ENCODE measurements at regions not wholly inside any gene's neighbourhood (a gene's known extent, or its start where the extent isn't known, plus 50 kb on each side); places are given as distances from the start of the nearest gene placed in this dataset.

DNA sequence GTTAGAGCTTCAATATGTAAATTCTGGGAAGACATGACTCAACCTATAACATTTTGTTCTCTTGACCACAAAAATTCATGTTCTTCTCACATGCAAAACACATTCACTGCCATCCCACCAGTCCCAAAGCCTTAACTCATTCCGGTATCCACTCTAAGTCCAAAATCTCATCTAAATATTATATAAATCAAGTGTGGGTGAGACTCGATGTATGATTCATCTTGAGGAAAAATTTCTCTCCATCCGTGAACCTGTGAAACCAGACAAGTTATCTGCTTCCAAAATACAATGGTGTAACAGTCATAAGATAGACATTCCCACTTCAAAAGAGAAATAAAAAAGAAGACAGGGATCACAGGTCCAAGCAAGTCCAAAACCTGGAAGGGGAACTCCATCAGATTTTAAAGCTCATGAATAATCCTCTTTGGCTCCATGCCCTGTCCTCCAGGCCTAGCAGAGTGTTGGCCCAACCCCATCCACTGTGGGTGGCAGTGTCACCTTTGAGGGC, 101.3 kb downstream of the RAD51AP2 start:
- Histone ChIP-seq H3K36me3 (ENCODE audit: insufficient read depth, low read length) (no peaks in the 10 kb centered on the region), H3K9me3 (ENCODE audit: low read length) (no peaks in the 10 kb centered on the region), H3K4me3 (ENCODE audit: low read length) (no peak overlapping the region), H4K20me1 (ENCODE audit: insufficient read depth) (no peaks in the 10 kb centered on the region), H3K4me2 (ENCODE audit: low read length) (no peak overlapping the region), H3K79me2 (replicated peaks; ENCODE audit: insufficient read depth, low read length) (no peaks in the 10 kb centered on the region), H3K27me3 (ENCODE audit: insufficient read depth, low read depth, low read length) (no peaks in the 10 kb centered on the region), H3K27ac (ENCODE audit: low read length) (no peak overlapping the region), H3K9me2 (ENCODE audit: insufficient read depth, low read length) (no peaks in the 10 kb centered on the region), H3K9ac (ENCODE audit: low read length) (no peak overlapping the region), H2AFZ (ENCODE audit: low read depth, low read length) (no peak overlapping the region), H3F3A (ENCODE audit: insufficient read depth, low read length, poor library complexity, severe bottlenecking) (no peaks in the 10 kb centered on the region)
- TF ChIP-seq EZH2 (IDR thresholded peaks at IDR 0.05; ENCODE audit: borderline replicate concordance, insufficient read depth, low read length, poor library complexity, severe bottlenecking) (no peak), RAD21 (conservative IDR thresholded peaks at IDR 0.05) (no peak), TAF1 (IDR thresholded peaks at IDR 0.05; ENCODE audit: low read depth) (no peak), SMC3 (conservative IDR thresholded peaks at IDR 0.05; ENCODE audit: poor library complexity) (no peak), POLR2AphosphoS5 (IDR thresholded peaks at IDR 0.05) (no peak)
- TF ChIP-seq, protein P1, sequence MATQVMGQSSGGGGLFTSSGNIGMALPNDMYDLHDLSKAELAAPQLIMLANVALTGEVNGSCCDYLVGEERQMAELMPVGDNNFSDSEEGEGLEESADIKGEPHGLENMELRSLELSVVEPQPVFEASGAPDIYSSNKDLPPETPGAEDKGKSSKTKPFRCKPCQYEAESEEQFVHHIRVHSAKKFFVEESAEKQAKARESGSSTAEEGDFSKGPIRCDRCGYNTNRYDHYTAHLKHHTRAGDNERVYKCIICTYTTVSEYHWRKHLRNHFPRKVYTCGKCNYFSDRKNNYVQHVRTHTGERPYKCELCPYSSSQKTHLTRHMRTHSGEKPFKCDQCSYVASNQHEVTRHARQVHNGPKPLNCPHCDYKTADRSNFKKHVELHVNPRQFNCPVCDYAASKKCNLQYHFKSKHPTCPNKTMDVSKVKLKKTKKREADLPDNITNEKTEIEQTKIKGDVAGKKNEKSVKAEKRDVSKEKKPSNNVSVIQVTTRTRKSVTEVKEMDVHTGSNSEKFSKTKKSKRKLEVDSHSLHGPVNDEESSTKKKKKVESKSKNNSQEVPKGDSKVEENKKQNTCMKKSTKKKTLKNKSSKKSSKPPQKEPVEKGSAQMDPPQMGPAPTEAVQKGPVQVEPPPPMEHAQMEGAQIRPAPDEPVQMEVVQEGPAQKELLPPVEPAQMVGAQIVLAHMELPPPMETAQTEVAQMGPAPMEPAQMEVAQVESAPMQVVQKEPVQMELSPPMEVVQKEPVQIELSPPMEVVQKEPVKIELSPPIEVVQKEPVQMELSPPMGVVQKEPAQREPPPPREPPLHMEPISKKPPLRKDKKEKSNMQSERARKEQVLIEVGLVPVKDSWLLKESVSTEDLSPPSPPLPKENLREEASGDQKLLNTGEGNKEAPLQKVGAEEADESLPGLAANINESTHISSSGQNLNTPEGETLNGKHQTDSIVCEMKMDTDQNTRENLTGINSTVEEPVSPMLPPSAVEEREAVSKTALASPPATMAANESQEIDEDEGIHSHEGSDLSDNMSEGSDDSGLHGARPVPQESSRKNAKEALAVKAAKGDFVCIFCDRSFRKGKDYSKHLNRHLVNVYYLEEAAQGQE (IDR thresholded peaks at IDR 0.05; ENCODE audit: borderline replicate concordance): no peak

DNA sequence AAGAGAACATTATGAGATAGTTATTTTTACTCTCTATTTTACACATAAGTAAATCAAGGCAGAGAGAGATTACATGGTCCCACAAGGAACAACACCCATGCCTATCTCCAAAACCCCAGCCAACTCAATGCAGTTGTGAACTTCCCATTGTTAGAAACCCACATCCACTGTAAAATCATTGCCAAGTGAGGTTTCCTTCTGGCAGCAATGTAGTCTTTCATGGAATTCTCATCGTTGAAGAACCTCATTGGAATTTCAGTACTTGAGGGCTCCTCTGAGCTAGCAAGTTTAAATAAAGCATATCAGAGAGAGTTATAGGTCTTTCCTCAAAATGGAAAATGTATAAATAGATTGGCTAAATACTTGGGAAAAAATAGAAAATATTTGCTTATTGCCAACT, 105.2 kb downstream of the RAD51AP2 start:
- Histone ChIP-seq H3K79me2 (replicated peaks; ENCODE audit: insufficient read depth, low read length) (no peaks in the 10 kb centered on the region), H3K9ac (ENCODE audit: low read length) (no peak overlapping the region), H3K9me3 (ENCODE audit: low read length) (no peaks in the 10 kb centered on the region), H3F3A (ENCODE audit: insufficient read depth, low read length, poor library complexity, severe bottlenecking) (no peaks in the 10 kb centered on the region), H3K27ac (ENCODE audit: low read length) (no peak overlapping the region), H3K9me2 (ENCODE audit: insufficient read depth, low read length) (no peaks in the 10 kb centered on the region), H3K36me3 (ENCODE audit: insufficient read depth, low read length) (no peaks in the 10 kb centered on the region), H2AFZ (ENCODE audit: low read depth, low read length) (no peak overlapping the region), H3K4me2 (ENCODE audit: low read length) (no peak overlapping the region), H3K4me3 (ENCODE audit: low read length) (no peak overlapping the region), H4K20me1 (ENCODE audit: insufficient read depth) (no peaks in the 10 kb centered on the region), H3K27me3 (ENCODE audit: insufficient read depth, low read depth, low read length) (no peaks in the 10 kb centered on the region)
- no peak for TF ChIP-seq EP300 (conservative IDR thresholded peaks at IDR 0.05; ENCODE audit: poor library complexity, severe bottlenecking)

DNA sequence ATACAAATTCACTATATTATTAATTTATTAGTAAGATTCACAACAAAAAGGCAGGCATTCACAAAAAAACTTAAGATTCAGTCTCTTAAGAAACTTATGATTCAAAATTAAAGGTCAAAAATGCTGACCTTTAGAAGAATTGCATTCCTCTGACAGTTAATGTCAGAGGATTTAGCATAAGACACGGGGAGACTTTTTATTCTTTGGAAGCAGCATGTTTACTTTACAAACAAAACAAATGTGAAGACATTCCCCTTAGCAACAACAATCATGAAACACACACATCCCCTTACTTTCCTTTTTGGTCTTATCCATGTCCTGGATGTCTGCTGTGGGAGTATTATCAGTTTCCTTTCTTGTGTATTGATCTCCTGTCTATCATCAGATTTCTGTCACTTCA, 117.1 kb downstream of the RAD51AP2 start:
- Histone ChIP-seq H3K27ac (ENCODE audit: low read length) (no peak overlapping the region), H3K9ac (ENCODE audit: low read length) (no peak overlapping the region), H4K20me1 (ENCODE audit: insufficient read depth) (no peaks in the 10 kb centered on the region), H3F3A (ENCODE audit: insufficient read depth, low read length, poor library complexity, severe bottlenecking) (no peaks in the 10 kb centered on the region), H3K9me2 (ENCODE audit: insufficient read depth, low read length) (no peaks in the 10 kb centered on the region), H3K4me3 (ENCODE audit: low read length) (no peak overlapping the region), H3K36me3 (ENCODE audit: insufficient read depth, low read length) (no peaks in the 10 kb centered on the region), H3K4me2 (ENCODE audit: low read length) (no peak overlapping the region), H2AFZ (ENCODE audit: low read depth, low read length) (no peak overlapping the region), H3K9me3 (ENCODE audit: low read length) (peaks cover 8% of the 10 kb centered on the region), H3K79me2 (replicated peaks; ENCODE audit: insufficient read depth, low read length) (no peaks in the 10 kb centered on the region), H3K27me3 (ENCODE audit: insufficient read depth, low read depth, low read length) (no peaks in the 10 kb centered on the region)
- no peak for TF ChIP-seq POLR2AphosphoS5 (IDR thresholded peaks at IDR 0.05)
- TF ChIP-seq SMC3 (conservative IDR thresholded peaks at IDR 0.05; ENCODE audit: poor library complexity): no peak
- TF ChIP-seq EZH2 (IDR thresholded peaks at IDR 0.05; ENCODE audit: borderline replicate concordance, insufficient read depth, low read length, poor library complexity, severe bottlenecking): no peak
- TF ChIP-seq TAF1 (IDR thresholded peaks at IDR 0.05; ENCODE audit: low read depth): no peak
- no peak for TF ChIP-seq MXI1 (conservative IDR thresholded peaks at IDR 0.05; ENCODE audit: poor library complexity, severe bottlenecking)
- no peak for TF ChIP-seq EP300 (conservative IDR thresholded peaks at IDR 0.05; ENCODE audit: poor library complexity, severe bottlenecking)
- TF ChIP-seq, protein P1 (IDR thresholded peaks at IDR 0.05; ENCODE audit: borderline replicate concordance): no peak
- no peak for TF ChIP-seq RAD21 (conservative IDR thresholded peaks at IDR 0.05)
- TF ChIP-seq, protein P2, sequence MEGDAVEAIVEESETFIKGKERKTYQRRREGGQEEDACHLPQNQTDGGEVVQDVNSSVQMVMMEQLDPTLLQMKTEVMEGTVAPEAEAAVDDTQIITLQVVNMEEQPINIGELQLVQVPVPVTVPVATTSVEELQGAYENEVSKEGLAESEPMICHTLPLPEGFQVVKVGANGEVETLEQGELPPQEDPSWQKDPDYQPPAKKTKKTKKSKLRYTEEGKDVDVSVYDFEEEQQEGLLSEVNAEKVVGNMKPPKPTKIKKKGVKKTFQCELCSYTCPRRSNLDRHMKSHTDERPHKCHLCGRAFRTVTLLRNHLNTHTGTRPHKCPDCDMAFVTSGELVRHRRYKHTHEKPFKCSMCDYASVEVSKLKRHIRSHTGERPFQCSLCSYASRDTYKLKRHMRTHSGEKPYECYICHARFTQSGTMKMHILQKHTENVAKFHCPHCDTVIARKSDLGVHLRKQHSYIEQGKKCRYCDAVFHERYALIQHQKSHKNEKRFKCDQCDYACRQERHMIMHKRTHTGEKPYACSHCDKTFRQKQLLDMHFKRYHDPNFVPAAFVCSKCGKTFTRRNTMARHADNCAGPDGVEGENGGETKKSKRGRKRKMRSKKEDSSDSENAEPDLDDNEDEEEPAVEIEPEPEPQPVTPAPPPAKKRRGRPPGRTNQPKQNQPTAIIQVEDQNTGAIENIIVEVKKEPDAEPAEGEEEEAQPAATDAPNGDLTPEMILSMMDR (IDR thresholded peaks at IDR 0.05; ENCODE audit: poor library complexity, severe bottlenecking): no peak

Data from neural cell (in vitro differentiated cells).